HL-60/S4 treated with retinoic acid at 250 ng/mL for 4 days and 3 days (cell line): ENCODE measurements at regions not wholly inside any gene's neighbourhood (a gene's known extent, or its start where the extent isn't known, plus 50 kb on each side); places are given as distances from the start of the nearest gene placed in this dataset.

Experiments used
- in situ Hi-C: fragments of 300-500 bp; cut with MboI; formaldehyde crosslinking; loops from 2 replicates; pipeline ENCODE4 v1.7.0; 2022; ENCODE audit warnings: low sequenced_read_pairs

DNA sequence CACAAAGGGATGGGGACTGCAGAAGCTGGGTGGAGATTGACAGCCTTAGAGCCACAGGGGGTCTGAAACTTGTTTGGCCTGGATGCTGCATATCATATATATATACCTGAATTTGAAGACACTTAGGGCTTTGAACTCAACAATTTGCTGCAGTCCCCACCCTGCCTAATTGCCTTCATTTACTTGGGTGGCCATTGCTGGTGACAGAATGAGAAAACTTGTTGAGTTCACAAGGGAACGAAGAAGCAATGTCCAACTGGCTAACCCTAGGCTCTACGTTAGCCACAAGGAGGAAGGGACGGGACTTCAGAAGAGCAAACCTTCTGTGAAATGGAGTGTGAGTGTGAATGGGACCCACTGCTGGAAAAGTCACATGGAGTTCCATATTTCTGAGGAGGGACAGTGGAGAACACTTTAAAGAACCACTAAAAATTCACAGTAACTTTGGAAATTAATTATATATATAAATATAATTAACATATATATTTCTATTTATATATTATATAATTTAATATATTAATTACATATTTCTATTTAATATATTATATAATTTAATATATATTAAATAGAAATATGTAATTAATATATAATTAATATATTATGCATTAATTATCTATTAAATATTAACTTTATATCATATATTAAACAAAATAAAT is 215.3 kb upstream of the SOX9 start:
- in situ Hi-C loops: no loop called here

DNA sequence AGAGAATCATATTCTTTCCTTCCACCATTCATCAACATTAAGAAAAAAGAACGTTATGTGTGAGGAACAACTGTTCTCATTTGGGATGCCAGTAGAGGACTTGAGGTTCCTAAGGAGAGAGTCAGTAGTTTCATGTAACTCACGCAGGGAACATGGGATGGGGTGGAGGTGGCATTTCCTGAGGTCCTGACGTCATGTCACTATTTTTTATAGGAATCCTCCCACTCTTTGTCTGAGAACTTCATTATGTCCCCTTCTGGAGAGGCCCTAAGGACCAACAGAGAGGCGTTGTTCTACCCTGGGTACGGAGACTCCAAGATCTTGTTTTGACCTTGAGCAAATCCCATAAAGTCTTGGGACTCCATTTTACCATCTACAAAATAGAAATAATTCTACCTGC is 211.7 kb upstream of the SOX9 start:
- in situ Hi-C loops: no loop called here

DNA sequence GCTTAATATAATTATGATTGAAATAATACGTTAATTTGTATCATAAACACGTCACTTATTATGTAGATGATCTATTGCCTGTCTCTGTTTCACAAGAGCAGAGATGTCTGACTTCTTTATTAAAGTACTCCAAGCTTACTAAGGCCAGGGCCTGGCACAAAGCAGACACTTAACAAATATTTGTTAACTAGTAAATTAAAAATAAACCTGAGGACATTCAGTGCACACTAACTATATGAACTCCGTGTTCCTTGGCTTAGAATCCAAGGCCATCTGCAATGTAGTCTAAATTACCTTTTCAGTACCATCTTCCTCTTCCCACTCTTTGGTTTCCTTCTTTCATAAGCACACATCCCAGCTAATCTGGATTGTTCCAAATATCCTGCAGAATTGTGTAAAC is 210.8 kb upstream of the SOX9 start:
- in situ Hi-C loops: no loop called here

DNA sequence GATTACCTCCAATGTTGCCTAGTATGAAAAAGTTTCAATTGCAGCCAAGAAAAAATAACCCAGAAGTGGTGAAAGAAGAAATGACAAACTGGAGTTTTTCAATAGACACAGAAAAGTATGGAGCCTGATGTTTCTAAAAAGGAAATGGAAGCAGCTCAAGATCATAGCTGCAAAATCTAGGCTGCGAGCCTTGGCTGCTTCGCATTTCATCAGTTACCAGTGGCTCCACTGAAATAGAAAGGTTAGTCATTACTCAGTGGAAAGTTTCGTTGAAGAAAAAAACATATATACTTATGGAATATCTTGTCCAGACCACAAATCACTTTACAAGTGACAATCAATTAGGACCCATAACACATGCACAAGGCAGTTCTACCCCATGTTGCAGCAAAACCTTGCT is 206.8 kb upstream of the SOX9 start:
- in situ Hi-C loops: no loop called here

DNA sequence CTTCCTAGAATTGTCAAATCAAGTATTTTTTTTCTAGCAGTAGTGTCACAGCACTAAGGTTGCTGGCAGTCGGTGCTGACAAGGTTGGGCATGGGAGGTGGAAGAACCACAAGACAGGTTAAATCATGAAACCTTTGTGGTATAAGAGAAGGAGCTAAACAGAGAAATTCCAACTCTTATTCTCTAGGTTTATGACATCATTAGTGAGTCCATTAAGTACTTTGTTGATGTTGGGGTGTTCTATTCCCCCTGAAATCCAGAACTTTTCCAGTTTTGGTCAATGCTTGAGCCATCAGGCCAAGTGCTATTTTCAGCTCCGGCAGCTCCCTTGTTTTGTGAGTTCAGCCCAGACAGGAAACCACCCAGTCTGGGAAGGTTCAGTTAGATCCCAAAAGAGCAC is 206.0 kb upstream of the SOX9 start:
- in situ Hi-C loops: no loop called here

DNA sequence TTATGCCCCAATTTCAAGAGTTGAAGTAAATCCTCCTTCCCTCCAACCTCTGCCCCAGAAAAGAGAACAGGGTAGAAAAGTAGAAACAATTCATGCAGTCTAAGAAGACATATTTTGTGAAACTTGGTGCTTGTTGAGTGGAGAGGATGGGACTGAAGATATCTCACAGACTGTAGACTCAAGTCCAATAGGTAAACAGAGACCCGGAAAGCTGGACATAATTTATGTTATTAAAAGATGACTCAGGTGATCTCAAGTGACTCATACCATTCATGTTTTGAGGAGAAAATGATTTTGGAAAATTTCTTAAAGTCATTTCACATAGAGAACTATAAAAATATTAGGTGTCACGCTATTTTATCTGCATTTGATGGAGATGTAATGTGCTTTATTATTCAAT is 203.1 kb upstream of the SOX9 start:
- in situ Hi-C loops: no loop called here

DNA sequence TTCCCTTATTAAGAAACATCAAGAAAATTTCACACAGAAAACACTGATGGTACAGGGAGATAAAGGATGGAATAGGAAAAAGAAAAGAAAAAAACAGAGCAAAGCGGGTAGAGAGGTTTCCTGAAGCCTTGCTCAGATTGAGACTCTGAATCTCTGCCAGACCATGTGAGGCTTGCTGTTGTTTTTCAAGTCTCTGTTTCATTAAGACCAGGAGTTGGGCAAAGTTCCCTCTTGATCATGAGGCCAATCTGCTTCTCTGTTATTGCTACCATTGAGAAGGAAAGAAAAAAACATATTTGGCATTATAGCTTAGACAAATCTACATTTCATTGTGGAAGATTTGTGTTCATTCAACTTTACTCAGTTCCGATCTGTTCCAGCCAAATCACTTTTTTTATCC is 201.6 kb upstream of the SOX9 start:
- in situ Hi-C loops: no loop called here

DNA sequence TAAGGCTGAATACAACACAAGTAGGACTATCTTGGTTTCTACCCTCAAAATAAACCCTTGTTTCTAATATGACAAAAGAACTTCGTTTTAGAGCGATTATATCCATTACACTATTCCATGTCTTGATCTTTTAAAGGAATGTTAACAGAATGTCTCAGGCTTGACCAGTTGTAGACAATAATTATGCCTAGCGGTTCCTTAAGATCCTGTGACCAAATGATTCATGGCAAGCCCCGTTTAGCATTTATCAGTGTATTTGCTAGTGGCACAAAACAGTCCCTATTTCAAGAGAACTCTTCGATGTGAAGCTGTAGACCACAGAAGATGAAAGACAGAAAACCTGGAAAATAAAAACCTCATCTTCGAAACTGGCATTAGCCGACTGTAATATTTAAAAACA is 200.9 kb upstream of the SOX9 start:
- in situ Hi-C loops: no loop called here

DNA sequence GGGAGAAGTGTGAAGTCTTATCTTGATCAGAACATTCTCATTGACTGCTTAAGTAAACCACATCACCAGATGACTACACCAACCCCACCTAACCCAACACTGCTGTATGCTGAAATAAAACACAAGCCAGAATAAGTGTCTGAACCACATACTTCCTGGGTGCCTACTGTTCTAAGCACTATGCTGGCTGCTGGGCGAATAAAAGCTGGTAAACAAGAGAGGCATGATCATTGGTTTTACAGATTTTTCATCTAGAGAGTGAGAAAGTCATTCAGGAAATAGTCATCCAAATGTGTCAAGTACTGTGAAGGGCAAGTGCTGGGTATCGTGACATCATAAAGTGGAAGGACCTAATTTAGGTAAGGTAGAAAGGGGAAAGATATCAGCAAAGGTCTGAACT is 199.0 kb upstream of the SOX9 start:
- in situ Hi-C loops: no loop called here

DNA sequence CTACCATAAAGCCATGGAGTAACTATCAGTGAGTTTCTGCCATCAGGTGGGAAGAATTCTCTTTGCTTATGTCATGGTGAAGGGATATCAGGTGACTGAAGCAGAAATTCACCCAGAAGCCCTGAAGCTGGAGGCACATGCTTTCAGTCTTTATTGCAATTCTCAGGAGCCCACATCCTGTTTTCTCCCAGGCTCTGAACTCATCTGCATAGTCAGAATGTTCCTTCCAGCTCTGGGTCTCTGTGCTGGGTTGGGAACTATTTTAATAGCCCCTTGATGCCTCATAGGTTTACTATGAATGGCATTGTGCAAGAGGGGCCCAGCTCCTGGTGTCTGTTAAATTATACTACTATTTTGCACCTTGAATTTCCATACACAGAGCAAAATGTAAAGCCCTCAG is 198.4 kb upstream of the SOX9 start:
- in situ Hi-C loops: no loop called here

DNA sequence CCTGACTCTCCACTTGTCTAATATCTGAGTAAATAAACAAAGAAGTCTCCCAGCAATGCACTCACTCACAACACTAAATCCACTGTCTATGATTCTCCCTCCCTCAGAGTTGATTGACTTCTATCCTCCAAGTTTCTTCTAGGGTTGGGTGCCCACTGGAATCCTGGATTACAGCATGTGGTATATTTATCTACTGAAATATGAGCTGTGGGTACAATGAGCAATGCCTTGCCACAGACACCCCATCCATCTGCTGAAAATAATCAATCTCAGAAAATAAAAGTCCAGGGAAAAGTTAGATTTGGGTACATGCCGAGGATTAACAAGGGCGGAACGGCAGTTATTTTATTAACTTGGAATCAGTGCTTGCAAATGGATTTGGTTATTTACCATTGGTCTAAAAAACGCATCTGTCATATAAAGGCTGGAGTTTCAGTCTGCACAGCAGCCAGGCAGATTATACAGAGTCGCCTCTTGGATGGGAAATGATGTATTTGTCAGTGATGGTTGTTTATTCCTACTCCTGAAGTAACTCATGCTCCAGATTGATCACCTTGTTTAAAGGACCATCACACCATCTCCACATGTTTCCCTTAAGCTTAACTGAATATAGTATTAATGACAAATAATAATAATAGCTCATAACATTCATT is 193.9 kb upstream of the SOX9 start:
- in situ Hi-C loops: no loop called here

DNA sequence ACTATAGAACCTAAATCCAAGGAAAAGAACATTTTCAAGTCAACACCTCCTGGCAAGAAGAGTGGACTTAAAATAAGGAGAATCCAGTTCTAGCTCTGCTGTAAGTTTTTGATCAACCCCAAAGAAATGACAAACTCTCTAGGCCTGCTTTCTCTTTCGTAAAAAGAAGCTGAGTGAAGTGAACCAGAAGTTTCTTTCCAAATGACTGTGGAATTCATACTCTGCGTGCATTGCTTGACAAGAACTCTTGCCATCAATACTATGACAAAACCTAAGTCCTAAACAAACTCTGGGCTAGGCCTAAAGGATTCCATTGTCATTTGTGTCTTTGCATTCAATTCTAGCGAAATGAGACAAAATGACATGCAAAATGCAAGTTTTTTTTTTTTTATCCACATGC is 187.5 kb upstream of the SOX9 start:
- in situ Hi-C loops: no loop called here

DNA sequence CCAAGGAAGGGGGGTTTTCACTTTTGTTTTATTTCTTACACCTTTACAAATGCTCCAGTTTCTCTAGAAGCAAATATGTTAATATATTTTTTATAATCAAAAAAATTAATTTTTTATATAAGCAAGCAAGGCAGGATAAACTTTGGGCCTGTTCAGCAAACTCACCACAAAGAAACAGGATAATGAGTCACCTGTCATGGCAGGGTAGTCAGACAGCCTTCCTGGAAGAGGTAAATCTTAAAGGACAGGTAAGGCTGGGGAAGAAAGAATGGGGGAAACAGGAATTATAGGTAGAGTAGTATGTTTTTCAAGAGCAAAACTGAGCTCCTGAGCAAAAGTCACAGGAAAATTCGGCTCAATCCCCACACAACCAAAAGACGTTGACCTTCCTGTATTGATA is 186.3 kb upstream of the SOX9 start:
- in situ Hi-C loops: no loop called here

DNA sequence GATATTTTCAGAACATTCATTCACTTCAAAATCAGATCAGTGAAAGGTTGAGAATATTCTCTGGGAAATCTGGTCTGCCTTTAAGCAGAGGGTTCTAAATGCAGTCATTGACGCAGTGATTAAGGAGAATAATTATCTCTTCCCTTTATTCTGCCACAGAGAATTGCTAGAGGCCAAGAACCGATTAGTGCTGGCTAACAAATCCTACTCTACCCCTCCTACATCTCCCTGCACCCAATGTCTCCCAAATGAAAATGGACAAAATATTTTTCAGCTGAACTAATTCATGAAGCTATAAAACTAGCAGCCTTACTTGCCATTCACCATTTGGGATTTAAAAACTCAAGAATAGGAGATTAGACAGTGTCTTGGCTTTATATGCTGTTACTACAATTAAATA is 185.5 kb upstream of the SOX9 start:
- in situ Hi-C loops: no loop called here

DNA sequence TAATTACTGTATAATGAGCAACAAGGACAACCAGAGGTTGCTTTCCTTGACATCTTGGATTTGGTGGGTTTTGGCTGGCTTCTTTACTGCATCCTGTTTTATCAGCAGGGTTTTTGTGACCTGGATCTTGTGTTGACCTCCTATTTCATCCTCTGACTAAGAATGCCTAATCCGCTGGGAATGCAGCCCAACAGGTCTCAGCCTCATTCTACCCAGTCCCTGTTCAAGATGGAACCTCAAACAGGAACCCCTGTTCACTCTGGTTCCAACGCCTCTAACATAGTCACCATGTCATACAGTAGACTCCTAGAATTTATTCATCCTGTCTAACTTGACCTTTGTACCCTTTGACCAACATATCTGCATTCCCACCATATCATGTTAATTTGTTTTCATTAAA is 183.8 kb upstream of the SOX9 start:
- in situ Hi-C loops: no loop called here

DNA sequence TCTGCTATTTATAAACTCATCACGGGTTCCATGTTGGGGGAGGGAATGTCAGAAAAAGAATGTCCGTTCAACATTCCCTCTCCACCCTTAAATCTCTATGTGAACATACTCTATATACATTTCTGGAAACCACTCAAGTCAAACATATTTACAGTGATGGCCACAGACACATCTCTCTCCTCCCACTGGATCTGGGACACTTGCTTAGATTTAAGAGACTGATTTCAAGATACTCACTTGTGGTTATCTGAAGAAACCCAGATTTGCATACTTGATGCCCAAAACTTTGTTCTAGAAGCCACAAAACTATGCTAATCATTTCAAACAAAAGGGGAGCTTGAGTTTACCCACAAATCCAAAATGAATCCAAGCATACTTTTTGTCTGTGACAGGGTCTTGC is 182.9 kb upstream of the SOX9 start:
- in situ Hi-C loops: no loop called here

DNA sequence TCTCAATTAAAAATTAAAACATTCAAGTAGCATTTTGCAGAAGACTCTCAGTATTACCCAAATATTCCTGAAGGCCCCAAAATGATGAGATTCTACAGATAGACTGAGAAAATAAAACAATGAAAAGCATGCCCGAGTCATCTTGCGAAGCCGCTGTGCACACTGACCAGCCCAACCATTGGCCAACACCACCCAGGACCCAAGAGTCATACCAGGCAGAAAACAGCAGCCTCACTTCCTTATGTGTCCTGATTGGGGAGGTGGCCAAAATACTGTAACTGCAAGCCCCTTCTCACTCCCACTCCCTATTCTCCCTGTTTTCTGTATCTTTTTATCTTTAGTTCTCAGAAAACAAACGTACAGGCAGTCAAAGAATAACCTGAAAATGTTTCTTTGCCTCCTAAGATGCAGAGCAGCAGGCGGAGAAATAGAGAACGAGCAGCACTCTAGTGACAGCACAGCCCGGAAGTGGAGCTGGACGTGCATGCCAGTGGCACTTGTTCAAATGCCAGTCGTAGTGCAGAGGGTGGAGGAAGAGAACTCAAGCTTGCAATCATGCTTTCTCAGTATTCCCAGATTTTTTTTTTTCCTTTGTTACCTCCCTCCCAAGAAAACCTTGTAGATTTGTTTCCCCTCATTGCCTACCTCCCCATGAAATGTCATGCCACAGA is 182.3 kb upstream of the SOX9 start:
- in situ Hi-C loops: no loop called here

DNA sequence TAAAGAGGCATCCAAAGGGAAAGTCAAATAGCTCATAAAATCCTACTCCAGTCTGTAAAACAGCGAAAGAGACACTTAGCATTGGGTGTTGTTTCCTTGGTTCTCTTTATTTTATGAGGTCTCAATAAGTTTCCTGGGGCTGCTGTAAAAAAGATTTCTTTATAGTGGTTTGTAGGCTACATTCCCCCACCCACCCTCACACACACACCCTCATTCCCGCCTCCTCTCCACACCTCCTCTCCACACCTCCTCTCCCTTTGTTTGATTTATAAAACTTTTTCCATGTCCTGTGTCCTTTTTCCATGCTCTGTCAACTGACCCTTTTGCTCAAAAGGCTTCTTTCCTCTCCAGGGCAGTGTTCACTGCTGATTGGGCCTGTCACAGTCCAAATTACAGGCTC is 178.9 kb upstream of the SOX9 start:
- in situ Hi-C loops: no loop called here

DNA sequence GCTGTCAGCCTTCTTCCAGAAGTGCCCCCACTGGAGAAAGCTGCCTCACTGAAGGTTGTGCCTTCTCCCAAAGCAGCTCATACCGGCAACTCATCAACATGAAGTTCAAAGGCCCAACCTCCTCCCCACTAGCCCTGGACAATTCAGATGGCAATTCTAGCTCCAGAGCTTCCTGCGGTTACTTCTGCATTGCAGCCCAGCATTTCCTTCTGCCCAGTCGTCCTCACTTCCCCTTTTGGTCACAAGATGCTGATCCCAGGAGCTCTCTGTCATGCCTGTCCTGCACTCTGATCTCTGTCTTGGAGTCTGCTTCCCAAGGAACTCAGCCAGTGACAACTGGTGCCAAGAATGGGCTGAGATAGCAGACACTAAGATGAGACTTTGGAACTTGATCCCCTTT is 178.2 kb upstream of the SOX9 start:
- in situ Hi-C loops: no loop called here

DNA sequence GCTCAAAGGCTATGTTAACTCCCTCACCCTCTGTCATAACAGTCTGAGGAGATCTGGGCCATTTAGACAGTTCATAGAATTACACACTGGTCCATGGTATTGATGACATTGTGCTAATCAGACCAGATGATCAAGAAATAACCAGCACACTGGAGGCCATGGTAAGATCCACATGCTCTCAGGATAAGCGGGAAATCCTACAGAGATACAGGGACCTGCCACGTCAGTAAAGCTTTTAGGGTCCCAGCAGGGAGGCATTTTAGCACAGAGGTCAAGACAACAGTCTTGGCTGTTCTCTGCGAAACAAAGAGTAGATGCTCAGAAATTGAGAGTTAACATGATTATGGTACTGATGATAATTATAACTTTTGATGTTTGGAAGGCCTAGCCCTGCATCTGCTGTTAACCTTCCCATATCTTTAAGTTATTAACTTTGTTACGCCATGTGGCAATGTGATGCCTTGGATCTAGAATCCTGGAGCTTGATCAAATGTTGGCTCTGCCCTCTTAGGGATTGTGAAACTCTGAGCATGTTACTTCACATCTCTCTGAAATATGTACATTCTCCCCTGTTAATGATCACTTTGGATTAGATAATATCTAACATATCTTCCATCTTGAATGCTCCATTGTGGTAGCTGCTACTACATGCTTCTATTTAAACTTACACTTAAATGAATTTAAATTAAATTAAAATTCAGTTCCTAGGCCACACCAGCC is 172.0 kb upstream of the SOX9 start:
- in situ Hi-C loops: no loop called here

DNA sequence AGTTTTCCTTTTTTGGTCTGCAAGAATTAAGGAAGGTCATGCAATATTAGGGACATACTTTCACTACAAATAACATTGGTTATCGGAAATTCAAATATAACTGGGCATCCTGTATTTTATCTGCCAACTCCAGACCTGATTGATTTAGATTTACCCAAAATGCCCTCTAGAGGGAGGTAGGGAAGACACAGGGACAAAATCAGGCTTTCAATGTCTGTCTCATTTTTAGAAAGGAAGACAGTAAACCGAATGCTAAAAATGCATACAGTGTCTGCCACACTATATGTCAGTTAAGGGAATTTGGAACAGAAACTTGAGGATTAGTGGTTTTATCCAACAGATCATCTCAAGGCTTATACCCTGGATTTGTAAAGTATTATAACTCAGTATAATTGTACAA is 161.7 kb upstream of the SOX9 start:
- in situ Hi-C loops: no loop called here

DNA sequence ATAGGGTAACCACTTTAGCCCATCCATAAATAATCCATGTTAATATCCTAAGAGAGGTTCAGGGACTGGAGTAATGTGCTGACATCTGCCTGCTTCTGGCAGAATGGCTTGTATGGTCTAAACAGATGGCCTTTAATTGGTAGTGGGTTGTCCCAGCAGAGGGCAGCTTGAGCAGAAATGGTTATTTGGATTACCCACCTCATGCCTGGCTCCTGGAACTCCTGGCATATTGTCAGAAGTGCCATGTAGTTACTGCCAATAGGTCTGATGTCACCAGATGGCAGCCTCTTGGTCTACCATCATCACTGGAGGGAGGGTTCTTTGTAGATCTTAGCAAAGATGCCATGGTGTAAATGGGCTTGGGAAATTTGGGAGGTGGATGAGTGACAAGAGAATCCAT is 157.5 kb upstream of the SOX9 start:
- in situ Hi-C loops: no loop called here
